Testis (tissue), 2 donors: ENCODE measurements at regions not wholly inside any gene's neighbourhood (a gene's known extent, or its start where the extent isn't known, plus 50 kb on each side); places are given as distances from the start of the nearest gene placed in this dataset.

Experiments
- CTCF ChIP-seq, 3 experiments: fragments of 450-650 bp in 2 of 3; fragments of 200-600 bp in 1 of 3; sonication (generic) in 1 of 3; IDR thresholded peaks; one replicate each; pipeline ENCODE4 v1.5.1; 2016 to 2019; ENCODE audit warnings: antibody characterized with exemption in 3 of 3, mild to moderate bottlenecking in 2 of 3, moderate library complexity in 1 of 3
- POLR2A ChIP-seq: fragments of 450-650 bp; IDR thresholded peaks from one replicate; pipeline ENCODE4 v1.6.1; 2017; ENCODE audit warnings: antibody characterized with exemption, mild to moderate bottlenecking, moderate library complexity

GRCh38 chr11:90309693-90310092 is 86.8 kb upstream of the CHORDC1 start:
- no peak for TF ChIP-seq CTCF (IDR thresholded peaks at IDR 0.05)
- no peak for TF ChIP-seq POLR2A
